GM19468 (cell line): ENCODE measurements at regions not wholly inside any gene's neighbourhood (a gene's known extent, or its start where the extent isn't known, plus 50 kb on each side); places are given as distances from the start of the nearest gene placed in this dataset.
"Not testable (repeated sequence)": the region's sequence is repeated elsewhere in the genome, so short reads cannot be mapped to it uniquely, and the experiment has no call there.

Experiments
- ATAC-seq: cut with Tn5 transposase; IDR thresholded peaks from one replicate; pipeline ENCODE4 v1.9.1; 2021; ENCODE audit warnings: mild to moderate bottlenecking, moderate library complexity, moderate number of reproducible peaks; ENCODE audit not compliant: unreplicated experiment; ENCODE audit errors: extremely low read depth

DNA sequence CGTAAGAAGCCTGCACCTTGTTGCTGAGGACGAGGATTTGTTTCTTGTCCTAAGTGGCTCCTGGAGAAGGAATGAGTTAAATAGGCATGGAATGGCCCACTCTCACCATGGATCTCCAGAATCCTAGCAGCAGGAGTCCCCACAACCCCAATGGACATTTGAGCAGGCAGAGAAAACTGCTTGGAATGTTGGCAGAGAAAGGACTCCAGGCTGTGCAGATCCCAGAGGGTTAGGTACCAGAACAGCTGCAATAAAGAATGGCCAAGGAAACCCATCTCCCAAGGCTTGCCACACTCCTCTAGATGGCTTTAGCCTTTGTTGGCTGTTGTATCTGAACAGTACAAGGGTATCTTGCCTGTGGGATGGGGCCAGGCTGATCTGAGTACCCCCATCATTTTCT is 1415.7 kb upstream of the ADGRB3 start:
- no peak for ATAC-seq

DNA sequence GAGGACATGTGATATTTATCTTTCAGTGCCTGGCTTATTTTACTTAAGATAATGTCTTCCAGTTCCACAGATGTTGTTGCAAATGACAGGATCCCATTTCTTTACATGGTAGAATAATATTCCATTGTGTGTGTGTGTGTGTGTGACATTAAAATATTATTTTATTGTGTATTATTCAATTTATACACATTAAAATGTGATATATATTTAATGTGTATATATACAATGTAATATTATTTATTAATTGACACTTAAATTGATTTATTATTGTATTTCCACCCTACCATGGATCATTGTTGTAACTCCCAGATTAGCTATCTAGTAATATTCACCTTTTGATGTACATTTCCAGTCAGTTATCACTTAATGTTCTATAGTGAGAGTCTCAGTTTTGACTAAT is 1422.5 kb upstream of the ADGRB3 start:
- no peak for ATAC-seq

DNA sequence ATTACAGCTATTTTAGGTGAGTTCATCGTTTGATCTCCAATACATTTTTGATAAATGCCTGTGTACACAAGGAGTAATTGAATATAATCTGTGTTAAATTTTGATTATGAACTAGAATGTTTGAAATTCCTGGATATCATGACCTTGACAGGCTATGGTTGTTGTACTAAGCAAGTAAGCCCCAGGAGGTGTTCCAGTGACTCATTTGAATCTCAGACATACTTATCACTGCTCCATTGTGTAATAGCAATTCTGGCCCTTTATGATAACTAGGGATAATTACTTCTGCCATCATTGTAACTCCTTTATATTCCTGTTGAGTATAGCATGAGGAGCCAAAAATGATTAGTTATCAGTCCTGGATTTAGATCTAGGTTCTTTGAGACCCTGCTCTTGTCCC is 1424.6 kb upstream of the ADGRB3 start:
- no peak for ATAC-seq

GRCh38 chr6:67201563-67201962 is 1433.5 kb upstream of the ADGRB3 start:
- no peak for ATAC-seq

- ATAC-seq = no peak
These were observed 1434.3 kb upstream of the ADGRB3 start for GRCh38 chr6:67200626-67201403.

DNA sequence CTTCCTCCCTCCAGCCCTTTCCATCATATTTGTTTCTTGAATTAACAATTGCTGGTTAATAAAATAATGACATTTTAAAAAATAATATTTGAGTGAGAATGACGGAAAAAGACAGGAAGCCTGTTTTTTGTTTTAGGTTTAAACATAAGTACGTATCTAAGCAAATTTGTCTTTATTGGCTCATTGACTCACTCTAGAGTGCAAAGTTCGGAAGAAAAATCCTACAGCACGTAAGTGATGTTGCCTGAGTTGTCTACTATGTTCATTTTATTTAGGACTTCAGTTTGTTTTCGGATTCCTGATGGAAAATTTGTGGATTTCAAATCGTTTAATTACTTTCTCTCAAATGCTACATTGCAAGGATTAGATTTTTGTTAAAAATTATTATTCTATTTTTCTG is 1435.7 kb upstream of the ADGRB3 start:
- ATAC-seq = no peak

DNA sequence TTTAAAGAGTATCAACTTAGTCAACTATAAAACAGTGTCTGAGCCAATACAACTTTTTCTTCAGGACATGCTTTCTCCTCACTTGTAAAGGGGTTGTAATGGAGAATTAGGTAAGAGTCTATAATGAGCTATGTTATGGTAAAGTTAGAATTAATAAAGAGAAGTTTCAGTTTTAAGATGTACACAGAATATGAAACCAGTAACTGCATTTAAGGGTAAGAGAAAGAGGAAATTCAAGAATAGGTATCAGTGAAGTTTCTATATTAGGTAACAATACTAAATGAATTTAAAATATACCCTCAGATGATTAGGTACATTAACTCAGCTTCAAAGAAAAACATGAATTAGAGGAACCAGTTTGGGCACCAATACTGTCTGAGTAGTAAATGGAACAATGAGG is 1444.3 kb upstream of the ADGRB3 start:
- ATAC-seq = no peak

- no peak for ATAC-seq
These were observed 1450.7 kb upstream of the ADGRB3 start for GRCh38 chr6:67184405-67184804.

DNA sequence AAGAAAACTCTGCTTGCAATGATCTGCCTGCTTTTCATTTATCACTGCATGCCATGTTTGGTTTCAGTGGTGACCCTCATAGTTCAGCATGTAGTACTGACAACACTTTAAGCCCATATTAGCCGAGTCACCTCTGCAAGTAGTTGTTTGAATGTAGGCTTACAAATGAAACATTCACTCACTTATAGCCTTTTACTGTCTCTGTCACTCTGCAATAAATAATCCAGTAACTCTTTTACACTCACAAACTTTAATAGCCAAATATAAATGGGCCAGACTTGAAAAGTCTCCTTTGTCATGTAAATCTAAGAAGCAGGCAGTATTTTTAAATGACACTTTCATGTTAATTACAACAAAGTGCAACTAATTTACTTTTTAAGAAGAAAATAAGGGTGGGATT is 1460.0 kb upstream of the ADGRB3 start:
- no peak for ATAC-seq

DNA sequence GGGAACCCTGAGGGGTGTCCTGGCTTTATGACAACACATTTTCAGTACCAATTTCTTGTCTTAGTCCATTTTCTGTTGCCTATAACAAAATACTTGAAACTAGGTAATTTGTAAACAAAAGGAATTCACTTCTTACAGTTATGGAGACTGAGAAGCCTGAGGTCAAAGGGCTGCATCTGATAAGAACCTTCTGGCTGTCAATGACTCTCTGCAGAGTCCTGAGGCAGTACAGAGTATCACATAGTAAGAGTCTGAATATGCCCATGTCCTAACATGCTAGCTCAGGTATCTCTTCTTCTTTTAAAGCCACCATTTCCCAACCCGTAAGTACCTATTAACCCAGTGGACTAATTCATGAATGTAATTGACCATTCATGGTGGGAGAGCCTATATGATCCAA is 1458.6 kb upstream of the EYS start:
- ATAC-seq = no peak

DNA sequence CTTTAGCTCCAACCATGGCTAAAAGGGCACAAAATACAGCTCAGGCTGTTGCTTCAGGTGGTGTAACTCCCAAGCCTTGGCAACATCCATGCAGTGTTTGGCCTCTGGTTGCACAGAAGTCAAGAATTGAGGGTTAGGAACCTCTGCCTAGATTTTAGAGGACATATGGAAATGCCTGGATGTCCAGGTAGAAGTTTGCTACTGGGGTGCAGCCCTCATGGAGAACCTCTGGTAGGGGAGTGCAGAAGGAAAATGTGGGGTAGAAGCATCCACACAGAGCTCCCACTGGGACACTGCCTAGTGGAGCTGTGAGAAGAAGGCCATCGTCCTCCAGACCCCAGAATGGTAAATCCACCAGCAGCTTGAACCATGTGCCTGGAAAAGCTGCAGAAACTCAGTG is 1453.8 kb upstream of the EYS start:
- ATAC-seq = no peak

DNA sequence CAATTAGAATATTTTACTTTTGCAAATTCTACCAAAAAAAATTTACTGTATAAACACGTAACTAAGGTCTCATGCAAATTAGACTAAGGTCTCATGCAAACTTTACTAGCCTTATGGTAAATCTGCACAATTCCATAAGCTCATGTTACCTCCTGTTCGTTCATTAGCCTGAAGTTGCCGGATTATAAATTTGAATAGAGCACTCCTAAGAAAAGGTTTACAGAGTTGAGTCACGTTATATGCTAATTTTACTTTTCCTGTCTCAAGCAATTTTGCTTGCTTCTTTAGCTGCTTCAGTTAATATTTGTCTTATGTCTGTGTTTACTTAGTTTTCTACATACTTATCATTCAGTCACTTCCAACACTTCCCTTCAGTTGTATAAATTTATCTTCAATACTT is 1434.0 kb upstream of the EYS start:
- no peak for ATAC-seq

GRCh38 chr6:67133973-67134372 is 1426.9 kb upstream of the EYS start:
- no peak for ATAC-seq

GRCh38 chr6:67131827-67132226 is 1424.8 kb upstream of the EYS start:
- no peak for ATAC-seq

DNA sequence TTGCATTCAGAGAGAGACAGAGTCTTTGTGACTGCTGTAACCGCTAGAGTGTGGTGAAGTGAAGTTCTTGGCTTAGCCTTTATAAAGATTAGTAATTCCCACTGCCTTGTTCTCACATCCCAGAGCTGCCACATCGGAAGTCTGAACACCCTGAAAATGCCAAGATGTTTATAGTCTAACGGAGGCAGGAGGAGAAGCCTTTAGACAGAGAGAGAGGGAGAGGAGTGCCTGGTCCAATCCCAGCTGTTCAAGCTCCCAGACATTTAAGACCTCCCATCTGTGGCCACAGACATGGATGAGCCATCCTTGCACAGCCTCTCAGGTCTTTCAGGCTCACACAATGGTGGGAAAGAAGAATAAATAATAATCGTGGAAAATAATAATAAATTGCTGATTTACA is 1422.8 kb upstream of the EYS start:
- ATAC-seq = no peak

GRCh38 chr6:67127041-67127440 is 1420.0 kb upstream of the EYS start:
- no peak for ATAC-seq

- no peak for ATAC-seq
These were observed 1414.1 kb upstream of the EYS start for GRCh38 chr6:67121115-67121514.

GRCh38 chr6:67112120-67112519 is 1405.1 kb upstream of the EYS start:
- no peak for ATAC-seq

DNA sequence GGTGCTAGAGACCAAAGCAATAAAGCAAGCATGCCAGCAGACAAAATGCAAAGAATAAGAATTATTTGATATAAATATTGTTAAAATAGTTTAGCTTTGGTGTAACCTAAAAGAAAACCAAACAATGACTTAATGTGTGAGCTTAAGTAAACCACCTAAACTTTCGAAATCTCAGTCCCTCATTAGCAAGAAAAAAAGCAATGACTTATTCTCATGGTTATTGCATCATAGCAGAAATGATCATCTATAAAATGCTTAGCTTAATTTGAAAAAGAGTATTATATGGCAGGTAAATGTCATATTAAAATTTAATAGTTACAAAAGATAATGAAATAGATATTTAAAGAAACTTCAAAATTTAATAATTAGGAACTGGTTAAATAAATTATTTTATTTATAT is 1395.7 kb upstream of the EYS start:
- no peak for ATAC-seq

- not testable (repeated sequence) for ATAC-seq
These were observed 1388.7 kb upstream of the EYS start for GRCh38 chr6:67095618-67096226.

DNA sequence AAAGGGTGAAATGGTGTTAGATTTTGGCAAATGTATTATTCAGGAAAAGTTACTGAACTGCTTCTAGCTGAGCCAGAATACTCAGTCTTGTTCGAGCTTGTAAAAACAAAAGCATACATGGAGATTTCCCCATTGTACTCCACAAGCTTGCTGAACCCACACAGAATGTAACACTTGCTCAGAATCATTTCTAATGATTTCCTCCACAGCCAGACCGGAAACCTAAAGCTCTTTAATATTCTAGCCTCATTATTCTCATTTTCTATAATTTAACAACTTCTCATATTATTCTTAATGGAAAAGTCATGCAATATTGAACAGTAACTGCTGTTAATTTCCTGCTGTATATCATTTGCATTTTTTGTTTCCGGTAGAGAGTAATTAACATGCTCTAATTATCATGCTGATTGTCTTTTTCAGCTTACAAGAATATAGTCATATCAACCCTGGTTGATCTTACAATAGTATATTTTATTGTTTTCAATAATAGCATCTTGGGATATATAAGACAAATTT is 1387.5 kb upstream of the EYS start:
- no peak for ATAC-seq

DNA sequence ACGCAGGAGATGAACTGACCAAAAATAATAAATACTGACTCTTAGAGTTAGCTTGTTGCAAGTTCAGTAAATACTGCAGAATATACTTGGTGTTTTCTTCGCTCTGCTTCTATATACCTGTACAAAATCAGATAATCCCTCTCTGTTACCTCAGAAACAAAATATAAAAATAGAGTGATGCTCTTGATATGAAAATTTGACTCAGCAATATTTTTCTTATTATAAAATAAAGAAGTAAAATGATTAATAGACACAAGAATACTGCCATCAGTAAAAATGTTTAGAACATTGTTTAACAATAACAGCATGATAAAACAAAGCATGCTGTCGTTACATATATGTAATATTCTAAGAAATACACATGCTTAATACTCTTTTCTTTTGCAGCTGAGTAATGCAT is 1366.9 kb upstream of the EYS start:
- ATAC-seq = no peak
